Left colon (tissue), 2 donors: ENCODE measurements at regions not wholly inside any gene's neighbourhood (a gene's known extent, or its start where the extent isn't known, plus 50 kb on each side); places are given as distances from the start of the nearest gene placed in this dataset.
"Not testable (repeated sequence)": the region's sequence is repeated elsewhere in the genome, so short reads cannot be mapped to it uniquely, and the experiment has no call there.

Experiments
- ATAC-seq: fragments of 200-7000 bp; cut with Tn5 transposase; one replicate; pipeline ENCODE4 v1.9.1; 2020; ENCODE audit warnings: mild to moderate bottlenecking, moderate library complexity
- DNase-seq, 2 donors: peaks; one replicate each; pipeline ENCODE4 v3.0.0-alpha.2; 2020
- intact Hi-C, 2 donors: fragments of 100-400 bp; cut with DNase I in 1 of 2; cut with micrococcal nuclease in 1 of 2; formaldehyde crosslinking; loops; one replicate each; pipeline versions ENCODE4 v1.11.2 to v1.14.0; 2022; cut with DNase I, micrococcal nuclease
- donor health status: DM: no; HTN: no; CAD: no.
- donor health status: DM: yes; HTN: yes; CAD: no.

- ATAC-seq (no peak), DNase-seq (no peak)
- intact Hi-C loops: no loop called here
Measured at GRCh38 chr1:29691499-29691898, 455.2 kb downstream of the PTPRU start.

DNA sequence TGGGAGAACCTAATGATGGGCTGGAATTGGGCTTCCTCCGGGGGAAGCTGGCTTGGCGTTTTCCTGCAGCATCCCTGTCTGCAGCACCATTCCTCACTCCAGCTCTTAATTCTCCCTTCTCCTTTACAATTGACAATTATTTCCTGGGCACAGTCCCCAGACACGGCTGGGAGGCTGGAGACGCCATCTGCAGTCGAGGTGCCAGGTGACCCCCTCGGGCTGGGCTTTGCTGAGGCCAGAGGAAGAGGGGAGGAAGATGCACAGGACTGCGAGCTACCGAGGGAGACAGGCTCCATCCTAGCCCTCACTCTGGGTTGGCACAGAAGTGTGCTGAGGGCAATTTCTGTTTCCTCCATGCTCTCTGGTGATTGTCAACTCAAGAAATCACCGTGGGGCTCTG lies 453.8 kb downstream of the PTPRU start:
- ATAC-seq: no peak
- no peak for DNase-seq
- intact Hi-C loops: no loop called here

DNA sequence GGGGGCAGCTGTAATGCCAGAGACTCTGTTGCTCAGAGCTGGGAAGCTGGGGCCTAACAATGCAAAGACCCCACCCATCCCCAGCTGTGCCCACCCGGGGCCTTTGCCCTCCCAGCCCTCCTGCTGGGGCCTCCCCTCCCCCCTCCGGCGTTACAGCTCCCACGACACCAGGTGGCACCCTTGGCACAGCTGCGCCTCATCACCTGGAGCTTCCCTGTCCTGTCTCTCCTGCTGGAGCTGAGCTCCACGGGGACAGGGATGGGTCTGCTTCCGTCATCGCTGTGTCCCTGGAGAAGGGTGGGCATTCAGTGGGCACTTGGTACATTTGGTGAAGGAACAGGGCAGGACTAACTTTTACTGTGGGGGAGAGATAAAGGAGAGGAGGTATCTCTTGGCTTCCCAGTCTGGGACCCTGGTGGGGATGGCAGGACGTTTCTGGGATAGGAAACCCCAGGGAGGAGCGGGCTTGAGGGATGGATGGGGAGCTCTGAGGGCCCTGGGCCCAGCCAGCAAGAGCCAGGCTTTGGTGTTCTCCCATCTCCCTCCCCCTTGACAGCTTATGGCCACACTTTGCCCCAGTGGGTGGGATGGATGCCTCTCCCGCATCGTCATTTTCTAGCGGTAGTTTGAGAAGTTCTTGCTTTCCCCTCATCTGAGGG lies 453.2 kb downstream of the PTPRU start:
- DNase-seq: no peak

DNA sequence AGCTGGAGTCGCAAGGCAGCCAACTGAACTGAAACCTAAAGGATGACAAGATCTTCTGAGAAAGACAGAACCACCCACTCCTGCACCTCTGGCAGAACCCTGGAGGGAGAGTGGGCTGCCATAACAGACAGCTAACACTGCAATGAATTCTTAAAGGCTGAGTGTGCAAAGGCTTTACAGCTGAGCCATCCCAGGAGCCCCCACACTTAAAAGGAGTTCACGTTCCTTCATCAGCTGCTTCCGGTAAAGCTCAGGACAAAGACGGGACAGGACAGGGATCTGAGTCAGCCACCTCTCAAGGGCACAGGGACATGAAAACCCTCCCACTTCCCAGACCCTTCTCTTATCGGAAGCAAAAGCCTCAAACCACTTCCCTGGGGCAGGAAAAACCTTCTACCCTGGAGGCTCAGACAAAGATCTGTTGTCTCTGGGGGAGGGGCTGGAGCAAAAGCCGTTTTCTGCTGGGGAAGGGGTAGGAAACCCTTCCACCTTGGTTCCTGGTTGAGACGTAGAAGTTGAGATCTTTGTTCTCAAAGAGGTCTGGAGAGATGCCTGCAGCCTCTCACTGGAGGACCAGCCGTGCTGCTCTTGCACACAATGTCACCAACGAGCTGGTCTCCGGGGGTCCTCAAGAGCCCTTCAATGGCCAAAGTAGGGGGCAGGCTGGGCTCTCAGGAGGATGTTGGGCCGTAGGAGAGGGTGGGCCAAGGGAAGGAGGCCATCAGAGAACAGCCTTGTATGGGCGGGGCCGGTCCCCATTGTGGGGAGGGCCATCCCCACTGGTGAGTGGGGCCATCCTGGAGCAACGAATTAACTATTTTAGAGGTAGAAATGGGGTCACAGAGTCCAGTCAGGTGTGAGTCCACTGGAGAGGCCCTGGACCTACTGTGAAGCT lies 452.4 kb downstream of the PTPRU start:
- intact Hi-C loops: no loop called here
- ATAC-seq (no peak), DNase-seq (no peak)

More for the DNA sequence above, 453.2 kb downstream of the PTPRU start:
- ATAC-seq: no peak
- intact Hi-C loops: no loop called here

DNA sequence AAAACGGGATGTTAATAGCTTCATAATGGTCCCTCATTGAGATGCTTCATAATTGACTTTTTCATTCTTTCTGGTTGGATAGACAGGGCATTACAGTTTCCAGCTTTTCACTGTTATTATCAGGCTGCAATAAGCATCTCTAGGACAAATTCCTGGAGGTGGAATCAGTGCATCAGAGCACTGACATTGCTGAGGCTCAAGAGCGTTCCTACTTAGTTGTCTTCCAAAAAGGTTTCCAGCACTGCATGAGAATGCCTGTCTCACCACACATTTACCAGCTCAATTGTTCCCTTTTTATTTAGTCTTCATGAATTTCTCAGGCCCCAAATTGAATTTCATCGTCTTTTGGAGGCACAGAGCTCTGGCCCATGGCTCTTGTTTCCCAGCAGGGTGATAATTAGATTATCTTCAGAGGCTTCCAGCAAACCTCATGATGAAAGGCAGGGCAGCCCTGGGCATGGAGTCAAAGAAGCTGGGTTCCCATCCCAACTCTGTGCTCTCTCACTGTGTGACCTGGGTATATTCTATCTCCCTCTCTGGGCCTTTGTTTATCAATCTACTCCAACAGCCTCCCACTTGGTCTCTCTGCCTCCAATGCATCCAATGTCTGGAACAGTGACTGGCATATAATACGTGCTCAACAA lies 451.4 kb downstream of the PTPRU start:
- intact Hi-C loops: no loop called here
- ATAC-seq: no peak
- no peak for DNase-seq

- ATAC-seq (no peak), DNase-seq (no peak)
- intact Hi-C loops: no loop called here
Measured at GRCh38 chr1:29687166-29687565, 450.8 kb downstream of the PTPRU start.

- DNase-seq (no peak), ATAC-seq (no peak)
- intact Hi-C loops: no loop called here
Measured at GRCh38 chr1:29686012-29686930, 449.9 kb downstream of the PTPRU start.

- DNase-seq (no peak), ATAC-seq (no peak)
- intact Hi-C loops: no loop called here
Measured at GRCh38 chr1:29685387-29685786, 449.1 kb downstream of the PTPRU start.

- ATAC-seq: no peak
- DNase-seq: no peak
- intact Hi-C loops: no loop called here
Measured at GRCh38 chr1:29684141-29684540, 447.8 kb downstream of the PTPRU start.

GRCh38 chr1:29683472-29683871 lies 447.1 kb downstream of the PTPRU start:
- ATAC-seq: no peak
- intact Hi-C loops: no loop called here
- no peak for DNase-seq

DNA sequence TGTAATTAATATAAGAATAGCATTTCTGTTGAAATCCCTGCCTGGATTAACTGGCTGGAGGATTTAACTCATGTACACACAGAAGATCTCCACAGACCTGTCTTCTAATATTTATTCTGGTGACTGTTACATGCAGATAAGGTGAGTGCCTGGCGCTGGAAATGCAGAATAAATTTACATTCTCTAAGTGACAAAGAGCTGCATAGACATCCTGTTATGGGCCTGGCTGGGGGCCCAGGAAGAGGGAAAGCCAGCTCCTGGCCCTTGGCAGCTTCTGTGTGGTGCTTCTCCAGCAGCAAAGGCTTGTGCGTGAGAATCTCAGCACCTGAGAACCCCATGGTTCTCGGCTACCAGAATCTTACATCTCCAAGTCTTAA lies 446.6 kb downstream of the PTPRU start:
- no peak for ATAC-seq
- no peak for DNase-seq
- intact Hi-C loops: no loop called here

DNA sequence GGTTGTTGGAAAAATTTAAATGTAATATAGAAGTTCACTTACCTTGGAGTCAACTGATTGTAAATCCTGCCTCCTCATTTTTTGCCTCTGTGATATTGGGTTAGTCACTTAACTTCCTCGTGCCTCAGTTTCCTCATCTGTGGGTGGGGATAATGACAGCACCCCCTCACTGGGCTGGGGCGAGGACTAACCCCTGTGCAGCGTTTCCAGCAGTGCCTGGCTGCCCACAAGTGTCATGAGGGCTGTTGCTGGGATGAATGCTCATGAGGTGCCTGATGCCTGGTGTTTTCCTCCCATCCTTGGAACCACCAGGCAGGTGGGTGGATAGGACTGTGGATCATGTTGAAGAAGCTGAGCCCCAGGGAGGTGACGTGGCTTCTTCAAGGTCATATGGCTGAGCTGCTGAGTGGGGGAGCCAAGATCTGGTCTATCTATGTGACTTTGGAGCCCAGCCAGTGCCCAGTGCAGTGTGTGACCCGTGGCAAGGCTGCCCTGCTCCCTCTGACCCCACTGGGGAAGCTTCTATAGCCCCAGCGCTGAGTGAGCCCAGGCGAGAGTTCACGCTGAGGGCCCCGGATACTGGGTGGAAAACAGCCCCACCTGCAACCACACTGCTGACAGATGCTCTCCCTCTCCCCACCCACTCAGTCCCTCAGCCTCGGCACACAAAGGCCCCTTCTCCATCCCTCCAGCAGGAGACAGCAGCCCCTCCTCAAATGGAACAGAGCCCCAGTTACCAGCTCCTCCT lies 446.0 kb downstream of the PTPRU start:
- no peak for DNase-seq
- ATAC-seq: no peak
- intact Hi-C loops: no loop called here

- DNase-seq, intact Hi-C loops, ATAC-seq: not testable (repeated sequence)
Measured at GRCh38 chr1:29681416-29681815, 445.1 kb downstream of the PTPRU start.

GRCh38 chr1:29679828-29680558 lies 443.7 kb downstream of the PTPRU start:
- intact Hi-C loops: no loop called here
- ATAC-seq (no peak), DNase-seq (no peak)

- intact Hi-C loops: no loop called here
- DNase-seq: no peak
- no peak for ATAC-seq
Measured at GRCh38 chr1:29679316-29679715, 443.0 kb downstream of the PTPRU start.

DNA sequence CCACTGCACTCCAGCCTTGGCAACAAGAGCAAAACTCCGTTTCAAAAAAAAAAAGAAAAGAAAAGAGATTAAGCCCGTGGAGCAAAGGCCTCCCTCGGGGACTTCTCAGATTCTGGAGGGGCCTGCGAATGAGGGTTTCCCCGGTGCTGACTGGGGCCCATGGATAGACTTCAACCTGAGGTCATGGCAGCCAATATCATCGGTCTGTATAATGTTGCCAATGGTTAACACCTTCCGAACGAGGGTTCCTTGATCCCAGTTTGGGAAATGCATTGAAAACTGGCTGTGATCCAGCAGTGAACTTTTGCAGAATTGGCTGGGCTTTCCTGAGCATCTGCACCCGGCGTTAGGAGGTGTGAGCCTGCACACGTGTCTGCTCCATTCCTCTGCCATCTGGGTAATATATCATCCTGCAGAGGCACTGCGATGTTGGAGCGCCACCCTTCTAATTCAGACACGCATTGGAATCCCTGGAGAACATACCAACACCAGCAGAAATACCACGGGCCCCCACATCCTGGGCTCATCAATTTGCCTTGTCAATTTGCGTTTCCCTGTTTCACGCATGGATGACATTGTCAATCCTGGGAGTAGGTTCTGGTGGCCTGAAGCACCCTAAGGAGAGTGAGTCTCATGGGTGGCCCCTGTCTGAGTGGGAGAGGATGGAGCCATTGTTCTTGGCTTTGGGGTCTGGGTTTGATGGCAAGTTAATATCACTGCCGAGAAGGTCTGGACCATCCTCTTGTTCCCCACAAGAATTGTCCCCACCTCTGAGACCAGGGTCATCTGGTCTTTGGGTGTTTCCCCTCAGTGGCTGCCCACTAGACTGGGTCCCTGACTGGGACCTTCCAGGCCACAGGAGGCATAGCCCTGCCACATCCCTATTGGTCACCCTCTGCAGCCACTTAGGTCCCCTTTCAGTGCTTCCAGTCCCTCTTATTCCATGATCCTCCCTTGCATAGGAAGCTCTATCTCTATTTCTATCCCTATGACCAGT lies 441.0 kb downstream of the PTPRU start:
- ATAC-seq (no peak), DNase-seq (no peak)
- intact Hi-C loops: no loop called here

DNA sequence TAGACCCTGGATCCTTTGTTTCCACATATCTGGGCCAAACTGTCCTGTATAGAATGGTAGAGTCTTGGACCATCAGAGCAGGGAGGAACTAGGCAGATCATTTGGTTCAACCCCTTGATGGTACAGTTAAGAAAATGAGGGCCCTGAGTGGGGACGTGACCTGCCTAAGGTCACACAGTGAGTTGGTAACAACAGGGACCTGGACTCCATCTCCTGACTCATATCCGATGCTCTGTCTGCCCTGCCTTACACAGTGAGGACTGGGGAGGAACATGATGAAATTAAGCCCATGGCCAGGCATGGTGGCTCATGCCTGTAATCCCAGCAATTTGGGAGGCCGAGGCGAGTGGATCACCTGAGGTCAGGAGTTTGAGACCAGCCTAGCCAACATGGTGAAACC lies 440.2 kb downstream of the PTPRU start:
- ATAC-seq: no peak

More for the DNA sequence above, 440.2 kb downstream of the PTPRU start:
- DNase-seq: no peak
- intact Hi-C loops: no loop called here
